ENCODE measurements at regions not wholly inside any gene's neighbourhood (a gene's known extent, or its start where the extent isn't known, plus 50 kb on each side); places are given as distances from the start of the nearest gene placed in this dataset.
"Not testable (repeated sequence)": the region's sequence is repeated elsewhere in the genome, so short reads cannot be mapped to it uniquely, and the experiment has no call there.

DNA sequence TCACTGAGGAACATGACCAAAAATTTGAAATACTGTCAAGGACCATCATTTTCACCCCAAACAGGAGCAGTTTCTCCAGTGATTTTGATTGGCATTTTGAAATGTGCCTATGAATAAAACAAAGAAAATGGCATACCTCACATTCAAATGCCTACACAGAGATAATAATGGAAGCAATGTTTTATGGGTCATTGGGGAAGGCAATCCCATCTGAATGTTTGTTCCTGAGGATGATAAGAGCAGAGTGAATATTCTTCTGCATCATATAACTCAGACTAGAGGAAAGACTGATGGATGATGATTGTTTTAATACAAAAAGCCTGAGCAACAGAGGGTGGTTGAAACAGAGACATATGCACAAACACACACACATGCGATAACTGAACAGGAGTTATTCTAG, 2749.9 kb downstream of the PCDH9 start:
- intact Hi-C loops (cut with micrococcal nuclease): no loop called here

DNA sequence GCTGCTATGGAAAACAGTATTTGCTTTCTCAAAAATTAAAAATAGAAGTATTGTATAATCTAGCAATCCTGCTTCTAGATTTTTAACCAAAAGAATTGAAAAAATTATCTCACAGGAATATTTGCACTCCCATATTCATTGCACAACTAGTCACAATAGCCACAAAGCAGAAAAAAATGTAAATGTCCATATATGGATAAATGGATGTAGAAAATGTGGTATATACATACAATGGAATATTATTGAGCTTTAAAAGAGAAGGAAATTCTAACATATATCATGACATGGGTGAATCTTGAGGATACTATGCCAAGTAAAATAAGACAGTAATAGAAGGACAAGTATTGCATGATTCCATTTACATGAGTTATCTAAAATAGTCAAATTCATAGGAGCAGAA, 2753.0 kb downstream of the PCDH9 start:
- intact Hi-C loops (cut with micrococcal nuclease): no loop called here

DNA sequence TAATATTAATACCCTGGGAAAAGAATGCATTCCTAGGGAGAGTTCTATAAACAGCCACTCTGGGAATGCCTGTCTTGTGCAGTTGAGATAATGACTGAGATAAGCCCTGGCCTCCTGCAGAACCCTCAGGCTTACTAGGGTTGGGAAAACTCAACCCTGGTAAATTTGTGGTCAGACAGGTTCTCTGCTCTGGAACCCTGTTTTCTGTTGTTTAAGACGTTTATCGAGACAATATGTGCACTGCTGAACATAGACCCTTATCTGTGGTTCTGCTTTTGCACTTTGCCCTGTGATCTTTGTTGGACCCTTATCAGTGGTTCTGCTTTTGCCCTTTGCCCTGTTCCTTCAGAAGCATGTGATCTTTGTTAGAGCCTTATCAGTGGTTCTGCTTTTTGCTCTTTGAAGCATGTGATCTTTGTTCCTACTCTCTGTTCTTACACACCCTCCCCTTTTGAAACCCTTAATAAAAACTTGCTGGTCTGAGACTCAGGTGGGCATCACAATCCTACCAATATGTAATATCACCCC, 2754.0 kb downstream of the PCDH9 start:
- intact Hi-C loops (cut with micrococcal nuclease): not testable (repeated sequence)

DNA sequence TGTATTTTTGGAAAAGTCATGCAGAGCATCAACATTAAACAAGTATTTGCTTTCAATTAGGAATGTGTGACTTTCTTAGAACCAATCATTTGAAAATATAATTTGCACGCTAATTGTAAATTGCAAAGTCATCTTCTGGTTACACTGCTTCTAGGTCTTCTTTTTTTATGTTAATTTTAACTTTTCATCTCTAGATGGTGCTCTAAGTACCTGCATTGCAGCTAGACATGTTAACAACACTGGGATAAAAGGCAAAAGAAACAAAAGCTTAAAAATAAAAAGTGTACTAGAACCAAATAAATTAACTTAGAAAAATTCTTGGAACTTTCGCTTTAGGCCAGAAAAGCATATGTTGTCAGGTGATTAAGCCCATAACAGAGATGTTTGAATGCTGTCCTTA, 2758.2 kb downstream of the PCDH9 start:
- intact Hi-C loops (cut with micrococcal nuclease): no loop called here

DNA sequence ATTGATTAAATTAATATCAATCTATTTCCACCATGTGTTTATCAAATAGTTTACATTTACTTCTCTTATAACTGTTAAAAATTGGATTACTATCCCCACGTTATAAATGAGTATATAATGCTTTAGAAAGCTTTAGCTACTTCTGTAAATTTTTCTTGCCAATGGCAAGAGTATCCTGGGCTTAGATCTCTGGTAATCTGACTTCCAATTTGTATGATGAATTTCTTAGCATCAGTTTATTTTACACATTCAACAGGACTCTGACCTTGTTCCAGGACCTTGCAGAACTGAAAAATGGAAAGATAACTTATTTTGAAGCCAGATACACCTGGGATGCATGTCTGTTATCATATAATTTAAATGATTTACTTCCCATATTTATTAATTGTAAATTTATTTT, 2759.4 kb downstream of the PCDH9 start:
- intact Hi-C loops (cut with micrococcal nuclease): no loop called here

DNA sequence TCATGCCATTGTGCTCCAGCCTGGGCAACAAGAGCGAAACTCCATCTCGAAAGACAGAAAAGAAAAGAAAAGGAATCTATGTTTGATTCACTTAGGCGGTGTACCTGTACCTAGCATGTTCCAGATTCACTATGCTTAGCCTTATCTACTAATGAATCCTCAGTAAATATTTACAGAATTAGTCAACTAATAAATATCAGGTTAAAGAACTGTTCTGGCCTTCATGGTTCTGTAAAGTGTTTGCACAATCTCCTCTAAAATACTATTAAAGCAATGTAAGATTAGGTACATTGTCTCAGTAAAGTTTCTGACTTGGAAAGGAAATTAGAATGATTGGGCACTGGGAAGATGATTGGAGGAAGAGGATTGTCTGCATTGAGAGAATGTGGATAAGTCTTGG, 2770.4 kb downstream of the PCDH9 start:
- intact Hi-C loops (cut with micrococcal nuclease): no loop called here

DNA sequence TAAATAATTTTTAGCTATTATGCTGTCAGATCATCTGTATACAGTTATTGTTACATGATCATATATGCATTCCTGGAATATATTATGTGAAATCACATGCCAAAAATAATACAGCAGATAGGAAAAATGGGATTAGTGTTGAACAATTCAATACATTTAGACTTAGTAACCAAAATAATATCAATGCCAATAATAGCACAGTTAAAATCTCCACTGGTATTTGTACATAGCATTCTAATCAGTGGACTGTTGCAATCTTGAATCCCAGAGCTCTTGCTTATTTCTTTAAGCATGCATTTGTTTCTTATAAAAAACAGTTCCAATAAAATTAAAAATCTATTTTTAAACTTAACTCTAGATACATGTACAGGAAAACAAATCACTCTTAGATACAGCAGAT, 2772.2 kb downstream of the PCDH9 start:
- intact Hi-C loops (cut with micrococcal nuclease): no loop called here

DNA sequence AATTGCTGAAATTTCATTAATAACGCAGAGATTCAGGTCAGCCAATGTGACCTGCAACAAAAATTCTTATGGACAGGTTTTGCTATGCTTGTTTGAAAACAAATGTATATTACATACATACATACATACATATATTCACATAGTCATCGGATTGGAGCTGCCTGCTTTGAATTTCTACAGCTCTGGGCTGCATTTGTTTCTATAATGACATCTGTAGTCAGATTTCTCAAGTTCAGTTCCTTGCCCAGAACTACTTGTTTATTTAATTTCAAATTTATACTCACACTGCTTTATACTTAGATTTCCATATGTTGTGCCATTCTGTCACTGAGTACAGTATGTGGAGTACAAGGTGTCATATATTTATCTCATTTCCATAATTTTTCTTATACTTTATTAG, 2775.0 kb downstream of the PCDH9 start:
- intact Hi-C loops (cut with micrococcal nuclease): no loop called here

DNA sequence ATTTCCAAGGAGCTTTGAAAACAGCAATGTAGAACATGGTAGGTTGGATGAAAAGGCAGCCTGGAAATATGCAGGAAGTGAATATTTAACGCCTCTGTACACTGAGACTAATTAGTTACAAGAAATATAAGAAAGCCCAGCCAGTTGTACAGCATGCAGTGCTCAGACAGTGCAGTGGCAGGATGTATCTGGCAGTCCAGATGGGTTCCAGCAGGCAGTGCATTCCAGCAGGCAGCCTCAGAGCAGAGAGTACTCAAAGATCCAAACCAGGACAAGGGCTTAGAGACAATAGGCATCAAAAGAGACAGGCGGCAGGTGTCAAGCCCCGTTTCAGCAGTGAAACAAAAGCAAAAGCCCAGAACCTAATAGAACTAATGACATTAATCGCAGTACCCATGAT, 2776.3 kb downstream of the PCDH9 start:
- intact Hi-C loops (cut with micrococcal nuclease): no loop called here

DNA sequence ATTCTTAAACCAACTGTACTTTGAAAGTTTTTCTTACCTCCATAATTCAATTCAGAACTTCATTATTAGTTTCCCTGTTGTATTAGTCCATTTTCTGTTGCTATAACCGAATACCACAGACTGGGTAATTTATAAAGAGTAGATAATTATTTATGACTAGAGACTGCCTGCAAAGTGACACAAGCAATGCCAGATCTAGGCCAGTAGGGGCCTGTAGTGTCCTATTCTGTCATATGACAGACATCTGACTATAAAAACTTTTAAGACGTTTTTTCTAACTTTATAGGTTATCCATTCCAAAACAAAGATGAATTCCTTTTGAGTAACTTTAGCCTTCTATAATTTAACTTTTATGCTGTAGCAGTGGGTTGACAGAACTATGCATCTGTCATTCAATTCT, 2783.8 kb downstream of the PCDH9 start:
- intact Hi-C loops (cut with micrococcal nuclease): no loop called here

DNA sequence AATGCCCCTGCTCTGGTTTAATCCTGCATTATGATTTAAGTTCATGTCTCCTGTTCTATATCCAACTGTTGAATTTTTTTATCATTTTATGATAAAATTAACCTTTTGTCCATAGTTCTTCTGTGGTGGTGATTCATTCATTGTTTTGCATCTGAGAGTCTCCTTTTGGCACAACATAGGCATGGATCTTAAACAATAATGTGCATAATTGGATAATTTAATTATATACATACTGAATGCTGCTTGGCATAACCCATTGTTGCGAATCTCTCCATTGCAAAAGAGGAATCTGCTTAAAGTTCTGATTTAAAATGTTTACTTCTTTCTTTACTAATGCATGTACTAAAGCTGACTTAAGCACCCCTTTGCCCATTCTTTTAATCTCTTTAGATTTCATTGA, 2788.4 kb downstream of the PCDH9 start:
- intact Hi-C loops (cut with micrococcal nuclease): no loop called here

DNA sequence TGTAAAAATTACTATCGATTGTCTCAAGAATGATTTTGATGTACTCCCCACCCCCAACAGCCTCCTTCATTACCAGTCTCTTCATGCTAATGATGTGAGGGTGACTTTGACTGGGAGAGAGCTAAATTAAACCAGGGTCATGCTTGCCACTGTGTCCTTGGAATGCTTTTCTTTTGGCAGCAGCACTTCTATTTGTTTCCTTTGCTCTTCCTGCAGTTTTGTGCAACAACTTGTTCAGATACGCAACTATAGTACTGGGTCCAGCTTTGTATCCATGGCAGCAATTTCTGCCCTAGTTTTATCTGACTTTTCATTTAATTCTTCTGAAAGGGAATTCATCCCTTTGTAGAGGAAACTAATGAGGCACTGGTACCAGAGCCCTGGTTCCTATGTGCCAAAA, 2792.1 kb downstream of the PCDH9 start:
- intact Hi-C loops (cut with micrococcal nuclease): no loop called here

DNA sequence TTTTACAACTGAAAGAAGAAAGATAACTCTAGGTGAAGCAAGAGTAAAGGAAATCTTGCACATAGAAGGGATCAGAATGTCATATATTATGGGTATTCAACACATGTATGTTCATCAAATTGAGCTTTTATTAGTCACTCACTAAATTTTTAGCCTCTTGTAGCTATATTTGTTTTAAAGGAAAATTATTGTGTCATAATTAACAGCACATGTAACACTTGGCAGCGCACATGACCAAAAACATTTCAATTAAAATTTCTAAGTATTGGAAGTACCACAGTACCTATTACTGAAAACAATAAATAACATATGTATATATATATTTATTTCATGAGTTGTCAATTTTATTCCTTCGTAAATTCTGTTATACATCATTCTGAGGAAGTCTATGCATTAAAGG, 2800.4 kb downstream of the PCDH9 start:
- intact Hi-C loops (cut with micrococcal nuclease): no loop called here

DNA sequence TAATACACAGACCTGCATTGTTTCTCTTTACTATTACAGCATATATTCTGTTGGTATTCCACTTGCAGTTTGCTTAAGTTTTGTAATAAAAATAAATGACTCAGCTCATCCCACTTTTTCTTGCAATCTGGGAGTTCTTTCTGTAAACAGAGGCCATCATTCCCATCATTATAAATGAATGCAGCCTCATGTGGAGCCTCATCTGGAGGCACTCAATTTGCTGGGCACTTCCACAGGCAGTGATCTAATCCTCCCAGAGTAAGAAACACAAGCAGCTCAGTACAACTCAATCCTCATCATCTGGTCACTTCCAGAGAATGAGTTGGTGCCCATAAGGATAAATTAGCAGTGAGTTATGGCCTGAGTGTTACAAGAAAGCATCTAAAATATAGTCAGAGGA, 2801.9 kb downstream of the PCDH9 start:
- intact Hi-C loops (cut with micrococcal nuclease): no loop called here

DNA sequence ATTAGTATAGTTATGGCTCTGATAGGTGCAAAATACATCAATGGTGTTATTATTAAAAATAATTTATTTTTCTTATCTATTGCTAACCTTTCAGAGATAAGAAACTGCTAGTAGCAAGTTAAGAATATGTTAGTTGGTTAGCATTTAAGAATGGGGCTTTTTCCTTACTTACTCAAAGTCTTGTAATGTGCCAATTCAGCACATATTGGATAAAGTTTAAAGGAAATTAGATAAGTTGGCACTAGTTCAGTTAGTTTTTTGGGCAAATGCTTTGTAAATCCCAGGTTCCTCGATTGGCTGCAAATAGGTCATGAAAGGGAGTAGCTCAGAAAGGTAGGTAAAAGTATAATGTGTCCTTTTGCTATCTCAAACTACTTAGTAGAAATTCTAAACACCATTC, 2806.7 kb downstream of the PCDH9 start:
- intact Hi-C loops (cut with micrococcal nuclease): no loop called here

DNA sequence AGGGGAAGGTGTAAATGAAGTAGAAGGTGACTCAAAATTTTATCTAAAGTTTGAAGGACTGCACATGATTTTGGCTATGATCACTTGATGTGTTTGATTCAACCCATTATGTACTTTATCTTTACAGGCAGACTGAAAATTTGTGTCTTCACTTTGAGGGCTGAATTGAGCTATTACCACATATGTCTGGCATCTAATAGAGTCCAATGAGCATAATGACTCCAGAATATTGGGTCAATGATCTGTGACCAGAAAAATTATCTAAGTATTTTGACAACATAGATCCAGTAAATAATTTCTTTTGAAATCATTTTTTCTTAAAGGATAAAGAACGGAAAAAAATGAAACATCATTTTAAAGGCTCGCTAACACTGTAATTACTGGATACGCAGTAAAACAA, 2810.0 kb downstream of the PCDH9 start:
- intact Hi-C loops (cut with micrococcal nuclease): no loop called here

DNA sequence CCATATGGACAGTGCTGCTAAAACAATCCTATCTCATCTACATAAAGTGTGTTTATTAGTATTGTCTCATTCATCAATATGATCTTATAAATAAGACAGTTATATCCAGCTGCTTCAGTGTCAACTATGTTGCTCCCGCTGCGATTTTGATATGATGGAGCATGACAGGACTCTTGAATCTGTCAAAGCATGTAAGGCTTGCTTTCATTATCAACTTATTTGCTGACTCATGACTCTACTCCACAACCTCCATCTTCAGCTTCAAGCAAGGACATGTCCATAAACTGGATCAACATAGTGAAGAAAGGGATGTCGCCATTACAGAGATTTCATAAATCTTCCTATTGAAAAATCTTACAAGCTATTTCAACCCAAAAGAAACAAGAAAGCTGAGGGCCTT, 2812.6 kb downstream of the PCDH9 start:
- intact Hi-C loops (cut with micrococcal nuclease): no loop called here

DNA sequence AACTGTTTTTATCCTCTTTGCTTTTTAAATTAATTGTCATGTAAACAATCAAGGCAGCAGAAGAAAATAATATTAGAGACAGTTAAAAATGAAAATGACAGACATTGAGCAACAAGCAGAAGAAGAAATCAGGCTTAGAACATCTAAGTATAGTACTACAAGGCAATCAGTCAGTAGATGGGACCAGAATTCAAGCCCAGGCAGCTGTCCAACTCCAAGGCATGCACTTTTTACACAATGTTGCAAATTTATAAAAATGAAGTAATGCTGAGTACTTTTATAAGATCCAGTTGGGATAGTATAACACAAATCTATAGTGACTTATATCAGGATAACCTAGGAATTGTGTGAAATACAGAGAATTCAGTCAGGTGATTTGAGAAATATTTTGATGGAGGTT, 2815.8 kb downstream of the PCDH9 start:
- intact Hi-C loops (cut with micrococcal nuclease): no loop called here

DNA sequence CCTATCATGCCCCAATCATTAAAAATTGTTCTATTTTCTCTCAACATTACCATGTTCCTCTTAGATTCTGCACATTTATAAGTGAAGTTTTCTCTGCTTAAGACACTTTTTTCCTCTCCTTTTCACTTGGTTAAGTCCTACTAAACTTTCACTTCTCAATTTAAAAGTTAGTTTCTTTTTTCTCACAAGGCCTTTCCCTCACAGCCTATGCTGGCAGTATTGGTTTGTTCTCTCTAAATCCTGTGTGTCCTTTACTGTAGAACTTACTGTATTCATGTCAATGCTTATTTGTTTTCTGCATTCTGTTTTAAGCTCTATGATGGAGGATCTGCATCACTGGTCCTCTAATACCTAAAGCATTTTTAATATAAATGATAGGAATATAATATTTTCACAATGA, 2816.6 kb downstream of the PCDH9 start:
- intact Hi-C loops (cut with micrococcal nuclease): no loop called here

DNA sequence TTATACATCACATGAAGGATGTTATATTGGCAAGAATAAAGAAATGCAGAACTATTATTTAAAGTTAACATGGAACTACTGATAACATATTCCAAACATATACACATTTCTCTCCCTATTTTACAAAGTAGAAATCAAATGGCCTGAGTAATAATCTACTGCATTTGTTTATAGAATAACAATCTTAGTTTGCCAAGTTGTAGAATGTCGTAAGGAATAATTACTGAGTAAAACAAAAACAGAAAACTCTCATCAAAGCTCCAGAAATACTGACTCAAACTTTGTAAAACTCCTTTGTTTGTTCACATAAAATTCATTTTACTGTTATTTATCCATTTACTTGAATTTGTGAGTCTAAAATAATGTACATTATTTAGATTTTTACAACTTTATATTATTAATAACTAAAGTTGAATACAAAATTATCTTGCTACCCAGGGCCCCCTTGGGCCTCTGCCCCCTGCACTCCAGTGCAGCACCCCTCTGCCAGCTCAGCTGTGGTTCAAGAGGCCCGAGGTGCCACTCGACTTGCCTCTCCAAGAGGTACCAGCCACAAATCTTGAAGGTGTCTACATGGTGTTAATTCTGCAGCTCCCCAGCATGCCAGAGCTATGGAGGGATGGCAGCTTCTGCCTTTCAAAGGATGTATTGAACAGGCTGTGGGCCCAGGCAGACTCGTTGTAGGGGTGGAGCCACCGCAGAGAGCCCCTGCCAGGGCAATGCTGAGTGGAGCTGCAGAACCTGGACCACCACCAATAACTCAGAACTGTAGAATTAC, 2819.7 kb downstream of the PCDH9 start:
- intact Hi-C loops (cut with micrococcal nuclease): no loop called here

DNA sequence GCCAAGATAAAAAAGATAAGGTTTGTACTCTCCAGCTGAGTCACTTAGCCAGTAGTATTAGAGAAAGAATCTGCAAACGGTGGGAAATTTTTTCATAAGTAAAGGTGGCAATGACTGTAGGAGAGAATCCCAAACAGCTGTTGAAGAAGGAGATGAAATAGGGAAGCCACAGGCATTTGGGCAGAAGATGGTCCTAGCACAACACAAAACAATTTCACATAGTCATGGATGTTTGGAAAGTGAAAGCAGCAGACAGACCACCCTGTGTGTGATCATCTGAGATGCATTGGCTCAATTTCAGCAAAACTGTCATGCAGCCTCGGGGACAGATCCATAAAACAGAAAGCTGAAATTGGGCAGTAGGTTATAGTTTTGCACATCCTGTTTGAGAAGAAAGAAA, 2832.4 kb downstream of the PCDH9 start:
- intact Hi-C loops (cut with micrococcal nuclease): no loop called here

DNA sequence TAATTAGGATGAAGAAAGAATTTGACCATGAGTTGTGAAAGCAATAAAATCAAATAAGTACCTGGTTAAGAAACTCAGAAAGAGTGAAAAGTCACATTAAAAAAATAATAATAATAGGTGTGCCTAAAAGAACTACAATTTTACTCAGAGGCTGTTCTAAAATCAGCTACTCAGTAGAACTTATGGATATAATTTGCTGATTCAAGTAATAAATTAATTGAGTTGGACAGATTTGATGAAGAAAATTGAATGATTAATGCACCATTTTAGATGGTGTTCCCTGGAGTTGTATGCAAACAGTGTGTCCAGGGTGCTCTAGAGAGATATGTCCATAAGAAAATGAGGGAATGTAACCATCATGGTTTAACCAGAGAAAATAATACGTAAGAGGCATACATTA, 2852.5 kb downstream of the PCDH9 start:
- intact Hi-C loops (cut with micrococcal nuclease): no loop called here

DNA sequence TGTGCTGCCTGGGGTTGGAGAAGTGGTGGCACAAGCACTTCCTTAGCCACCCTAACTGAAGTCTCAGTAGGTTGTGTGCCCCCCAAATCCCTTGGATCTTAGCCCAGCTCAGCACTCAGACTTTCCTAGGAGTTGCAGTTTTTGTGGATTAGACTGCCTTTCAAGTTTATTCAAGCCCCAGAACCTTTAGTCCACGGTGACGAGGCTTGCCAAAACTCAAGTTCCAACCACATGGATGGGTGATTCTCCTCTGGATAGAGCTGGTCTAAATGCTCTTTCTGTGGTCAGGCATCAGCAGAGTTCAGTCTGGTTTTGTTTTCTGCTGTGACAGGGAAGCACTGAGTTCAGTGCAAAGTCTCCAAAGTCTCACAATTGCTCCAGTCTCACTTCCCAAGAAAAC, 2858.7 kb downstream of the PCDH9 start:
- intact Hi-C loops (cut with micrococcal nuclease): no loop called here

DNA sequence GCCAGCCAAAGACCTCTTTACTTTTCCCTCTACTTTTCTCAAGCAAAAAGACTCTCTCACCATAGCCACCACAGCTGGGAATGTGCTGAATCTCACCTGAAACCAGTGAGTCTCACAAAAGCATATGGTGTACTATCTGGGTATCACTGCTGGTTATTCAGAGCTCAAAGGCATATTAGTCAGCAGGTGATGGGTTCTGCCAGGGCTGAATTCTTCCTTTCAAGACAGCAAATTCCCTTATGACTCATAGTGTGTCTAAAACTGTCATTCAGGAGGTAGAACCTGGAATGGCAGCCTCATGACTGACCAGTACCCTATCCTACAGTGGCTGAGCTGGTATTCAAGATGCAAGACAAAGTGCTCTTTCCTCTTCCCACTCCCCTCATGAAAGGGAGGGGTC, 2859.1 kb downstream of the PCDH9 start:
- intact Hi-C loops (cut with micrococcal nuclease): no loop called here

Data from T-helper 1 cell treated with Interleukin-12 subunit alpha and Interleukin-12 subunit beta and Interleukin-4 antibody, amounts not matched to agents 30 ng/mL and 1 ng/mL, for 36 hours (primary cell).